ENCODE measurements at regions not wholly inside any gene's neighbourhood (a gene's known extent, or its start where the extent isn't known, plus 50 kb on each side); places are given as distances from the start of the nearest gene placed in this dataset.

DNA sequence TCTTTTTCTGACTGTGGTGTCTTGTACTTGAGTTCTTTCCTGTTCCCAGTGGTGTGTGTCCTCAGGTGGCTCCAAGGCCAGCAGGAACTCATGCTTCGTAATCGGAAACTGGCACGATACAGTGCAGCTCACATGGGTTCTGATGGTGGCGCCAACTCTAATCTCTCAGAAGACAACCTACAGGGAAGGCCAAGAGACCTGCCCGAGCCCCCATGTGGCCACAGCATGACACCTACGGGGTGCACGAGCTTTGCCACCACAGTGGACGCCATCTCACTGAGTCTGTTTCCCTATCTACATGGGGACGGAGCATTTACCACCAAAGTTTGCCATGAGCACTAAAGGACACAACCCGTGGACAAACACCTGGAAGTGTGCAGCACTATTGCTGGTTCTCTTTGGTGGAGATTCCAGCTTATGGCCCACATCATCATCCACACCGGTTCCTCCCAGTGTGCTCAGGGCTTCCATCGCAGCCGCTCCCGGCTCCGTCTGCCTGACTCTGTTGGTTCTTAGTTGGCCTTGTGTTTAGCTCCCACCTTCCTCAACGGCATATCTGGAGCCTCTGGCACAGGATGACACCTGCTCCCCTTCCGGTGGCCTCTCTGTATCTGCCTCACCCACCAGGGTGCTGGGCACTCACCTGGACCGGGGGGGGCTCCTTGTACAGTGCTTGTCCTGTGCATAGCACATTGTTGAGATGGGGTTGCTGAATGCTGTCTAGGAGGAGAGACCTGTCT lies 586.6 kb upstream of the MKI67 start:
- H3K27ac Mint-ChIP-seq, result no peak overlapping the region
- H3K36me3 Mint-ChIP-seq, result no peaks in the 10 kb centered on the region
- DNase-seq (no peak), ATAC-seq (replicated peaks) (no peak)
- H3K9me3 Mint-ChIP-seq, result no peaks in the 10 kb centered on the region
- H3K27me3 Mint-ChIP-seq, result peaks cover 15 to 24% of the 10 kb centered on the region in 2 donors
- H3K4me3 Mint-ChIP-seq, result no peak overlapping the region
- no peaks in the 10 kb centered on the region for H3K4me1 Mint-ChIP-seq

DNA sequence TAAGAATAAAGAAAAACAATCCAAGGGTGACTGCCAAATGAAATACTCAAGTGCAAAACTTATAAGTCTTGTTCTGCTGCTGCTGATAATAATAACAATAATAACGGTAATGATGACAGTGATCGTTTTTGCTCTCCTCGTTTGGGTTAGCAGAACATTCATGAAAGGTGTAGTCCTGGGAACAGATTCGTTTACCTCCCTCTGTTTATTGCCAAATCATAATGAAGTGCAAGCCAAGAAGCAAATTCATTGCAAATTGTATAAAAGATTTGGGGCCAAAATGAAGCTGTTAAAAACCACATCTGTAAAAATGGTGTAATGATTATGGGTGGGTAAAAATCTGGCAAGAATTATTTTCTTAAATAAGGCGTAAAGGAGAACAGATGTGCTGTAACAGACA lies 587.2 kb upstream of the MKI67 start:
- Mint-ChIP-seq H3K9me3 (no peaks in the 10 kb centered on the region), H3K27ac (no peak overlapping the region), H3K4me3 (no peak overlapping the region), H3K4me1 (no peaks in the 10 kb centered on the region), H3K36me3 (no peaks in the 10 kb centered on the region), H3K27me3 (peaks cover 15 to 24% of the 10 kb centered on the region in 2 donors)
- no peak for ATAC-seq (replicated peaks)
- no peak for DNase-seq

DNA sequence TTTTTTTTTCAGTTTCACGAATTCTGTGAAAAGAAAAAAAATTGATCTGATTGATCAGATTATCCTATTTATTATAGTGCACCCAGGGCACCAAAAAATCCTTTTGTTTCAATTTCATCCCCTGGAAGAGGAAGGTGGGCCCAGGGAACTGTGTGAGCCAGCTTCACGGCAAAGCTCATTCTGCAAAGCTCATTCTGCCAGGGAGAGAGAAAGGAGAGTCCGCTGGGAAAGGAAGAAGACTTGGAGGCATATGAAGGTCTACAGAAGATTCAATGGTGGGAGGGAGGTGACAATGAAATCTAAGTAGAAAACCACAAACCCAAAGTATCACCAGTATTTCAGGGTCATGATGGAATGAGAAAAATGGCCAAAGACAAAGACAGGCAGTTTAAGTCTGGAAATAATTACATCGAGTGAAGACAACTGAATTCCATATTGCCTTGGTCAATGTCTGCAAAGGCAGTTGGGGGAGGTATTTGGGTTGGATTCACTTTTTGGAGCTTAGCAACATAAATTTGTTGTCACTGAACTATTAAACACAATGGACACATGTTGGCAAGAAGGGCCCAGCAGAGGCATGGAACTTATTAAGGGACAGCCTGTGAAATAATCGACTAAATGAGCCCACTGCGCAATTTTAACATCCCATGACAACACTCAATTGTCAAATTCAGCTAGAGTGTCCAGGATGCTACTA lies 587.8 kb upstream of the MKI67 start:
- H3K36me3 Mint-ChIP-seq, result no peaks in the 10 kb centered on the region
- no peaks in the 10 kb centered on the region for H3K9me3 Mint-ChIP-seq
- H3K27me3 Mint-ChIP-seq, result peaks cover 15 to 24% of the 10 kb centered on the region in 2 donors
- no peak overlapping the region for H3K27ac Mint-ChIP-seq
- ATAC-seq (replicated peaks) (no peak), DNase-seq (no peak)
- no peaks in the 10 kb centered on the region for H3K4me1 Mint-ChIP-seq
- no peak overlapping the region for H3K4me3 Mint-ChIP-seq

DNA sequence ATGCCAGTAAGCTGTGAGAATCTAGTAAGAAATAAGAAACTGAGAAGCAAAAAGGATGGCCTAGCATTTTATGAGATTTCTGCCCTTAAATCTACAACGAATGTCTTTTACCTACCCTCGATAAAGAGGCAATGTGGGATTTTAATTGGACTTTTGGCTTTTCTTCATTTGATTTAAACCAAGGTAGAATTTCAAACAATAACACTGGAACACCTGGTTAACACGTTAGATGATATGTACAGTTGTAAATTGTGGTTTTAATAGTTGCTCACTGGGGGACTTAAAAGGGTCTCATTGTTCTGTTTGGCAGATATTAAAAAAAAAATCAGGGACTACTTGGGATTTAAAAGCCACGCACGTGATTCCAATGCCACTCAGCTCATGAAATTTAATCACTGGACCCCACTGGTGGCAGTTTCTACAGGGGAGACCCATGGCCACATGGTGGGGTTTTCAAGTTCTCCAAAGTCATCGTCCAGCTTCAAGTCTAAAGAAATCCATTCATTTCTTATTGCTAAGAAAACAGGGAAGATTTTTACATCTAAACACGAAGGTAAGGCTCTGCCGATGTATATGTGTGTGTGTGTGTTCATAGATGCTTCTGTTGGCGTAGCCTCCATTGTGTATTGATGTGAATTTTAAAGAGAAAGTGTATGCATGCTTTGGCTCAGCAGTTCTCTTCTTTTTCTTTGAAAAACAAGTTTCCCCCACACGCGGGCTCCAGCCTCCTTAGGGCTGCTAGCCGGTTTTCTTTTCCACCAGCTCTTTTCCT lies 588.6 kb upstream of the MKI67 start:
- DNase-seq, result no peak
- Mint-ChIP-seq H3K27ac (no peak overlapping the region), H3K4me1 (no peaks in the 10 kb centered on the region), H3K27me3 (peaks cover 11 to 18% of the 10 kb centered on the region in 2 donors), H3K36me3 (no peaks in the 10 kb centered on the region), H3K4me3 (no peak overlapping the region), H3K9me3 (no peaks in the 10 kb centered on the region)
- no peak for ATAC-seq (replicated peaks)

DNA sequence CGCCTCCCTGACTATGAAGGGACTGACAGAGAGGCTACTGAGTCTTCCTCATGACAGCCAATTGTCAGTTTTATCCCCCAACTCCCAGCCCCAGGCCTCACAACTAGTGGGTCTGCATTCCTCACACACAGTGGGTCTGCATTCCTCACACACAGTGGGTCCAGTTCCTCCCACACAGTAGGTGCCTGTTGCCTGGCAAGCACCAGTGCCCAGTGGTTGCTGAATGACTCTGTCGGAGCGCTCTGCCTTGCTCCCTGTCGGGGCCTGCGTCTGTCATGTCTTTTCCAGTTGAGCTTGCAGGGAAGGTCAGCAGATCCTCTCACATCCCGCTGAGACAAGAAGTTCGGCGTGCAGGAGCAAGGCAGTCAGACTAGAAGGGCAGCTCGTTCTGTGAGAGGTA lies 590.0 kb upstream of the MKI67 start:
- H3K27me3 Mint-ChIP-seq, result peaks cover 6 to 9% of the 10 kb centered on the region in 2 donors
- DNase-seq (no peak), ATAC-seq (replicated peaks) (no peak)
- H3K27ac Mint-ChIP-seq, result no peak overlapping the region
- no peaks in the 10 kb centered on the region for H3K9me3 Mint-ChIP-seq
- H3K4me3 Mint-ChIP-seq, result no peak overlapping the region
- H3K4me1 Mint-ChIP-seq, result no peaks in the 10 kb centered on the region
- no peaks in the 10 kb centered on the region for H3K36me3 Mint-ChIP-seq

DNA sequence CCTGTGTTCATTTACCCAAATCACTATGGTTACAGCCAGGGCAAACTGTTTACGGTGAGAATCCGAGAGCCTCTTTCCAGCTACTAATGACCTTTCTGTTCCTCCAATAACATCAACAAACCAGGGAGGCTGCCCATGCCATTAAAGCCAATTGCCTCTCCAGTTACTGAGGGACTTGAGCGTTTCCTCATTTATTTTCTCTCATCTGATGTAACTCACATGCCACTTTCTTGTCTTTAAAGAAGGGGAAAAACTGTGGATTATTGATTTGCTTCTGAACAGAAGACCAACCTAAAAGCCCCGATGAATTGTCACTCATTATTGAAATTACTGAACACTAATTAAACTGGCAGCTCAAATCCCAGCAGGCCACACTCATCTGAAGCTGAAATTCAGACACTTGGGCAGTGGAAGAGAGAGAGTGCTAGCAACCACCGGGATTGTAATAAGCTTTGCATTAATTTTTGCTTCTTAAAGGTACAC lies 595.8 kb upstream of the MKI67 start:
- no peaks in the 10 kb centered on the region for H3K4me1 Mint-ChIP-seq

DNA sequence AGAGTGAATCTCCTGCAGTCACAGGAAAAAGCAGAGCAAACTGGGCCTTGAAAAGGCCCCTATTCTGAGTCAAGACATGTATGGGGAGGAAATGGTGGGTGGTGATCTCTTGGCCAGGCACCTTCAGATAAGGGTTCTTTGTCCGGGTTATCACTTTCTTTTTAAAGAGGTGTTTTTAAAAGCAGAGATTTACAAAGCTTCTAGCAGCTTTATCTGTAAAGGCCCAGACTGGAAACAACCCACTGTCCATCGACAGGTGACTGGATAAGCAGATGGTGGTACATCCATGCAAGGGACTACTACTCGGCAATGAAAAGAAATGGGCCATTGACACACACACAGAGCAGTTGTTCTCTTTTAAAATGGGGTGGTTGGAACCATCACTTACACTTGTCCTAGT lies 596.7 kb upstream of the MKI67 start:
- H3K27me3 Mint-ChIP-seq, result no peaks in the 10 kb centered on the region
- H3K36me3 Mint-ChIP-seq, result no peaks in the 10 kb centered on the region
- DNase-seq (no peak), ATAC-seq (replicated peaks) (no peak)
- H3K4me1 Mint-ChIP-seq, result no peaks in the 10 kb centered on the region
- no peak overlapping the region for H3K4me3 Mint-ChIP-seq
- H3K9me3 Mint-ChIP-seq, result peaks cover 0 to 1% of the 10 kb centered on the region in 2 donors
- H3K27ac Mint-ChIP-seq, result no peak overlapping the region

More for the DNA sequence above, 595.8 kb upstream of the MKI67 start:
- no peaks in the 10 kb centered on the region for H3K36me3 Mint-ChIP-seq
- DNase-seq (no peak), ATAC-seq (replicated peaks) (no peak)
- no peak overlapping the region for H3K4me3 Mint-ChIP-seq
- H3K27me3 Mint-ChIP-seq, result no peaks in the 10 kb centered on the region
- peaks cover 0 to 1% of the 10 kb centered on the region in 2 donors for H3K9me3 Mint-ChIP-seq
- no peak overlapping the region for H3K27ac Mint-ChIP-seq

DNA sequence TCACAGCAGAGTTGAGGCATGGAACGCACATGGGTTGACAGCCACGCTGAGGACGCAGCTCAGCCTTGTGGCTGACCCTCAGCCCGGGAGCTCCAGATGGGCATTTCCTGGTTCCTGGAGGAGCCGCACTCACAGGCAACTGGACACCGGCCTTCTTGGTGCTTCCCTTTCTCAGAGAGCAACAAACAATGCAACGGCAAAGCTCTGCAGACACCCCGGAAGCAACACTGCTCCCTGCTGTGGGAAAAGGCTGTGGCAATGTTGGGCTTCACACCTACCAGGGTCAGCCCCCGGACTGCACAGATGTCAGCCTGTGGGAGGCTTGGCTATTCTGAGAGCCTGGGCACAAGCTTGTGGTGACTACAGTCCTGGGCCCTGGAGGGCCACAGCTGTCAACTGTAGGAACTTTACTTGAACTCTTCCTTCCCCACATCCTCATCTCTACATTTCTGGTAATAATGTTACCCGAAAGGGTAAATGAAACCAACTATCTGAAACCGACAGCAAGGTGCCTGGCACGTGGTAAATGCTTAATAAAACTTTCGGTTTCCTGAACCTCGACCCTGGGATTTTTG lies 597.5 kb upstream of the MKI67 start:
- DNase-seq (no peak), ATAC-seq (replicated peaks) (no peak)
- H3K27ac Mint-ChIP-seq, result no peak overlapping the region
- H3K27me3 Mint-ChIP-seq, result no peaks in the 10 kb centered on the region
- H3K4me3 Mint-ChIP-seq, result no peak overlapping the region
- no peaks in the 10 kb centered on the region for H3K4me1 Mint-ChIP-seq
- no peaks in the 10 kb centered on the region for H3K36me3 Mint-ChIP-seq
- H3K9me3 Mint-ChIP-seq, result peaks cover 0 to 1% of the 10 kb centered on the region in 2 donors

DNA sequence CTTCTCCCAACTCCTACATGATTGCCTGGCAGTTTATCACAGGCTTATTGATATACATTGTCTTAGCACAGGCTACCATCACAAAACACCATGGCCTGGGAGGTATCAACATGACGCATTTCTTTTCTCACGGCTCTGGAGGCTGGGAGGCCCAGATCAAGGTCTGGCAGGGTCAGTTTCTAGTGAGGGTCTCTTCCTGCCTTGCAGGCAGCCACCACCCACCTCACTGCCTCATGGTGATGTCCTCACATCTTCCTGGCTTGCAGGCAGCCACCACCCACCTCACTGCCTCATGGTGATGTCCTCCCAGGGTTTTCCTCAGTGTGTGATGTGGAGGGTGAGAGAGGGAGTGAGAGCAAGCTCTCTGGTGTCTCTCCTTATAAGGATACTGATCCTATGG lies 599.3 kb upstream of the MKI67 start:
- Mint-ChIP-seq H3K36me3 (no peaks in the 10 kb centered on the region), H3K4me1 (no peaks in the 10 kb centered on the region), H3K4me3 (no peak overlapping the region), H3K27me3 (no peaks in the 10 kb centered on the region), H3K9me3 (peaks cover 0 to 1% of the 10 kb centered on the region in 2 donors), H3K27ac (no peak overlapping the region)
- ATAC-seq (replicated peaks), result no peak
- no peak for DNase-seq

DNA sequence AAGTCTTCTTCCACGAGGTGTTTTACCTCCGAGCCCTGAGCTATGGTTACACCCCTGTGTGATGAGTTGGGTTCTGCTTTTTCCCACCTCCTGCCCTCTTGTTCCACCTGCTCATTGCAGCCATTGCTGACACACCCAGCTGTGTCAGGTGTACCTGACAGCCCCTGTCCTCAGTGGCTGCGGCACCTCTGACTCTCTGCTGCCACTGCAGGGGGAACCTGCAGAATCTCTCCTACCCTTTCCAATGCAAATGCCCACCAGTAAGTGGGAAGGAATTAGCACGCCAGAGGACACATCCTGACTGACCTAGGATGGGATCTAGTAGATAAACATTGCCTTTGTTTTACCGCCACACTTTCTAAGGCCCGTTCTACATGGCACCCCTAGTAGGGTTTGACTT lies 600.9 kb upstream of the MKI67 start:
- H3K27ac Mint-ChIP-seq, result no peak overlapping the region
- H3K4me3 Mint-ChIP-seq, result no peak overlapping the region
- no peaks in the 10 kb centered on the region for H3K4me1 Mint-ChIP-seq
- no peaks in the 10 kb centered on the region for H3K36me3 Mint-ChIP-seq
- peaks cover 4 to 6% of the 10 kb centered on the region in 2 donors for H3K27me3 Mint-ChIP-seq
- ATAC-seq (replicated peaks), result no peak
- H3K9me3 Mint-ChIP-seq, result peaks cover 0 to 1% of the 10 kb centered on the region in 2 donors
- DNase-seq, result no peak

DNA sequence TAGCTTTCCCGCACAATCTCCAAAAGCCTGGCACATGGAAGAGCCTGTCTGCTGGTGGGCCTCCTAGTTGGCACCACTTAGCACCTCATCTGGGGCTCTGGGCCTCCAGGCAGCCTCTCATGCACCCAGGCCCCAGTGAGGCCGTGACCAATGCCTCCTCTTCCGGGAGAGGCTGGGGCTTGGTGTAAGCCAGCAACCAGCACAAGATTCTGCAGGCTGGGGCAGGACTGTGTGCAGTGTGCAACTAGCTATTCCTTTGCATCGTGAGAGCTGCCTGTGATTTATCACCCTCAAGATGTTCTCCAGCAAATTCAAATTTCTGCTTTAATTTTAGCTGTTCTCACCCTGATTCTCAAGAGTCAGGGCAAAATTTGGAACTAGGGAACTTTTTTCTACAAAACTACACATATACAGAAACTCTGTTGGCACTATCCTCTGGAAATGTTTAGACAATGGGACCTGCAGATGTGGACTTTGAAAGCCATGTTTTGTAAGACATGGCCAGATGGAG lies 603.7 kb upstream of the MKI67 start:
- Mint-ChIP-seq H3K4me3 (no peak overlapping the region), H3K36me3 (no peaks in the 10 kb centered on the region), H3K27me3 (peaks cover 4 to 12% of the 10 kb centered on the region in 2 donors), H3K4me1 (no peaks in the 10 kb centered on the region), H3K9me3 (no peaks in the 10 kb centered on the region), H3K27ac (no peak overlapping the region)
- ATAC-seq (replicated peaks) (no peak), DNase-seq (no peak)

DNA sequence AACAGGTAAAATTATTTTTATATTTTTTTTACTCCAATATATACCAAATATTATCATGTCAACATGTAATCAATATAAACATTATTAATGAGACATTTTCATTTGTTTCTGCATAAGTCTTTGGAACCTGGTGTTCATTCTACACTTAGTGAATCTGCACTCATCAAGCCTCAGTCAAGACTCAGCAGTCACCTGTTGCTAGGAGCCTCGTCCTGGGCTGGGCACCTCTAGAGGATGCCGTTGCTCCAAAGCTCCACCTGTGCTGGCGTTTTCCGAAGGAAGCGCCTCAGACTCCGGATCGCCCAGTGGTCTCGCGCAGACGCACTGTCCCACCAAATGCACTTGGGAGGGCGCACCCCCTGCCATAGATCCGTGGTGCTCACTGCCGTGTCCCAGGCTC lies 604.7 kb upstream of the MKI67 start:
- no peak overlapping the region for H3K4me3 Mint-ChIP-seq
- no peak overlapping the region for H3K27ac Mint-ChIP-seq
- ATAC-seq (replicated peaks) (no peak), DNase-seq (no peak)
- H3K36me3 Mint-ChIP-seq, result no peaks in the 10 kb centered on the region
- no peaks in the 10 kb centered on the region for H3K9me3 Mint-ChIP-seq
- no peaks in the 10 kb centered on the region for H3K4me1 Mint-ChIP-seq
- peaks cover 4 to 13% of the 10 kb centered on the region in 2 donors for H3K27me3 Mint-ChIP-seq

DNA sequence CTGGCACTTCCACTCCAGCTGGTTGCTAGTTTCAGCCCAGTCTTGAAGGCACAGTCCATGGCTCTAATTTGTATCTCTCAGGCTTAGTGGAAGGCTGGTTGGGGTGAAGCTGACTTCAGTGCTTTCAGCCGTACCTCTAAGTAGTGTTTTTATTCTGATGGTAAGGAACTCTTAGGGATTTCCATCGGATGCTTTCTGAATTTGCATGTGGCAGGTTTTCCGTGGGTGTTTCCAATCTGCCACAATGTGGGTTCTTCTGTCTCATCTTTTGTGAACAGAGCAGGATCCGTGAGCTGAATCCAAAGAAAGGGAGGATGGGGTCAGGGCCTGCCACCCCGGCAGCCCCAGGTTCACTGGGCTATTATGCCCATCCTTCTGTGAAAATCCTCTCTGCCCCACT lies 607.9 kb upstream of the MKI67 start:
- Mint-ChIP-seq H3K9me3 (no peaks in the 10 kb centered on the region), H3K27ac (no peak overlapping the region), H3K27me3 (peaks cover 4 to 13% of the 10 kb centered on the region in 2 donors), H3K4me1 (no peaks in the 10 kb centered on the region), H3K36me3 (no peaks in the 10 kb centered on the region), H3K4me3 (no peak overlapping the region)
- DNase-seq, result no peak
- ATAC-seq (replicated peaks), result no peak

DNA sequence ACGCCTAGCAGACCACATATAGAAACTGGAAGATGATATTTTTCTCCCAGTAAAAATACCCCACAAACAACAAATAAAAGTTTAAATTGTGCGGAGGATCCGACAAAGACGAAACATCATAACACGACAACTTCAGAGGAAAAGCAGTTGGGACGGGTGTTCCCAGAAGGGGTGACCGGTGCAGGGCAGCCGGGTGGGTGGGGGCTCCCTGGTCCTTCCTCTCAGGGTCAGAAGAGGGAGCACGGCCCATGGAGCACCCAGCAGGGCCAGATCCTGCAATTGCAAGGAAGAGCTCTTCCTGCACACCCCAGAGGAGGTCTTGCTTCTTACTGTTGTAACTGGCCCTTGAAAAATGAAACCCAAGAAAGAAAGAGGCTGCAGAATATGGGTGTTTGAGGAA lies 608.5 kb upstream of the MKI67 start:
- H3K4me1 Mint-ChIP-seq, result no peaks in the 10 kb centered on the region
- no peak overlapping the region for H3K27ac Mint-ChIP-seq
- DNase-seq (no peak), ATAC-seq (replicated peaks) (no peak)
- H3K36me3 Mint-ChIP-seq, result no peaks in the 10 kb centered on the region
- H3K9me3 Mint-ChIP-seq, result no peaks in the 10 kb centered on the region
- peaks cover 4 to 13% of the 10 kb centered on the region in 2 donors for H3K27me3 Mint-ChIP-seq
- no peak overlapping the region for H3K4me3 Mint-ChIP-seq

Data from stimulated activated naive B cell treated with anti-CD40 and anti-IgM and Interleukin-4, amounts not matched to agents 10 μg/mL and 1 μg/mL and 100 μg/mL, for 72 hours (primary cell).